H1 (cell line): ENCODE measurements at regions not wholly inside any gene's neighbourhood (a gene's known extent, or its start where the extent isn't known, plus 50 kb on each side); places are given as distances from the start of the nearest gene placed in this dataset.

Experiments
- CTCF ChIA-PET: fragments of 300-600 bp; sonication (Branson Sonifier 250); formaldehyde crosslinking; loops from one replicate; lab custom pipeline; 2021; ENCODE audit not compliant: partially characterized antibody; lab: Charles Lee
- POLR2A ChIA-PET: fragments of 300-600 bp; sonication (Branson Sonifier 250); formaldehyde crosslinking; loops from one replicate; lab custom pipeline; 2021; ENCODE audit warnings: inconsistent platforms; ENCODE audit not compliant: partially characterized antibody; lab: Charles Lee
- DNase-seq, 2 experiments: peaks; one replicate each; pipeline versions ENCODE4 v3.0.0 to v3.0.0-alpha.2; 2010 to 2022; ENCODE audit warnings: low spot score in 2 of 2, low read depth in 1 of 2, mixed read lengths in 1 of 2
- FAIRE-seq: peaks from 2 replicates; lab custom pipeline; 2011; peaks lifted over from hg19 to GRCh38; lab: Jason Lieb, UNC
- H2AFZ ChIP-seq: 2 replicates; pipeline ENCODE4 v1.8.1; 2012; ENCODE audit warnings: low read length, inconsistent platforms
- H2AK5ac ChIP-seq: 2 replicates; pipeline ENCODE4 v1.6.1; 2013; ENCODE audit warnings: low read depth, low read length
- H2BK120ac ChIP-seq: replicated peaks from 2 replicates; pipeline ENCODE3; 2013; ENCODE audit warnings: low read depth, low read length, inconsistent platforms
- H2BK12ac ChIP-seq: 2 replicates; pipeline ENCODE4 v1.6.1; 2013; ENCODE audit warnings: low read depth, low read length
- H2BK15ac ChIP-seq: 2 replicates; pipeline ENCODE4 v1.6.1; 2013; ENCODE audit warnings: low read length
- H2BK20ac ChIP-seq: 2 replicates; pipeline ENCODE4 v1.6.1; 2013; ENCODE audit warnings: low read length
- H2BK5ac ChIP-seq: 2 replicates; pipeline ENCODE4 v1.6.1; 2013; ENCODE audit warnings: low read depth, low read length
- H3K14ac ChIP-seq: 2 replicates; pipeline ENCODE4 v1.6.1; 2013; ENCODE audit warnings: inconsistent platforms; ENCODE audit not compliant: insufficient read length
- H3K18ac ChIP-seq: 2 replicates; pipeline ENCODE4 v1.6.1; 2013; ENCODE audit warnings: low read length; ENCODE audit errors: extremely low read depth
- H3K23ac ChIP-seq: 2 replicates; pipeline ENCODE4 v1.6.1; 2013; ENCODE audit warnings: inconsistent platforms; ENCODE audit not compliant: insufficient read length
- H3K23me2 ChIP-seq: 2 replicates; pipeline ENCODE4 v1.6.1; 2013; ENCODE audit warnings: low read depth, low read length
- H3K27ac ChIP-seq: 2 replicates; pipeline ENCODE4 v1.6.1; 2011; ENCODE audit warnings: low read depth, low read length, inconsistent platforms
- H3K27me3 ChIP-seq, 4 experiments: replicated peaks in 1 of 4; 1 replicate in 1 of 4; 2 replicates in 3 of 4; pipeline versions ENCODE4 v1.6.1 to v1.8.1; 2011 to 2013; ENCODE audit warnings: low read length in 3 of 4, mild to moderate bottlenecking in 3 of 4, inconsistent platforms in 2 of 4, mixed read lengths in 2 of 4, moderate library complexity in 1 of 4; ENCODE audit not compliant: control insufficient read depth in 3 of 4, insufficient read depth in 3 of 4; ENCODE audit errors: extremely low read depth in 1 of 4
- H3K36me3 ChIP-seq, 4 experiments: 2 replicates each; pipeline versions ENCODE4 v1.6.1 to v1.8.1; 2011 to 2013; ENCODE audit warnings: mild to moderate bottlenecking in 4 of 4, low read length in 3 of 4, moderate library complexity in 2 of 4, control low read depth in 1 of 4, inconsistent platforms in 1 of 4; ENCODE audit not compliant: insufficient read depth in 4 of 4, control insufficient read depth in 2 of 4
- H3K4ac ChIP-seq: replicated peaks from 2 replicates; pipeline ENCODE3; 2013; ENCODE audit warnings: low read length, low read depth, mixed read lengths, inconsistent platforms; ENCODE audit not compliant: insufficient read length
- H3K4me1 ChIP-seq, 4 experiments: replicated peaks in 1 of 4; 1 replicate in 1 of 4; 2 replicates in 3 of 4; pipeline versions ENCODE4 v1.6.1 to v1.8.1; 2011 to 2013; ENCODE audit warnings: low read length in 3 of 4, inconsistent platforms in 2 of 4, mixed read lengths in 1 of 4; ENCODE audit not compliant: insufficient read depth in 4 of 4, control insufficient read depth in 3 of 4
- H3K4me2 ChIP-seq, 2 experiments: 2 replicates each; pipeline versions ENCODE4 v1.6.1 to v1.8.1; 2011 to 2013; ENCODE audit warnings: low read depth in 2 of 2, low read length in 2 of 2, control low read depth in 1 of 2, inconsistent platforms in 1 of 2, mild to moderate bottlenecking in 1 of 2; ENCODE audit not compliant: insufficient read depth in 1 of 2
- H3K4me3 ChIP-seq, 4 experiments: fragments of 200-600, 300-600 bp in 1 of 4; sonication (generic), shearing (Covaris generic), sonication (Bioruptor Twin) in 1 of 4; 2 replicates each; pipeline versions ENCODE4 v1.5.1 to v1.8.1; 2011 to 2016; ENCODE audit warnings: low read length in 4 of 4, low read depth in 3 of 4, control low read depth in 2 of 4, inconsistent platforms in 2 of 4, mild to moderate bottlenecking in 2 of 4, mixed read lengths in 1 of 4, moderate library complexity in 1 of 4; ENCODE audit not compliant: insufficient read depth in 2 of 4; ENCODE audit errors: extremely low read depth in 1 of 4
- H3K56ac ChIP-seq: replicated peaks from 2 replicates; pipeline ENCODE3; 2013; ENCODE audit warnings: low read depth, mild to moderate bottlenecking, mixed read lengths, low read length, inconsistent platforms; ENCODE audit not compliant: insufficient read length
- H3K79me1 ChIP-seq: 2 replicates; pipeline ENCODE4 v1.6.1; 2013; ENCODE audit warnings: low read depth, low read length, control low read depth
- H3K79me2 ChIP-seq, 2 experiments: 2 replicates each; pipeline versions ENCODE4 v1.6.1 to v1.8.1; 2012 to 2013; ENCODE audit warnings: low read length in 2 of 2, mild to moderate bottlenecking in 2 of 2, inconsistent platforms in 1 of 2; ENCODE audit not compliant: insufficient read depth in 2 of 2, control insufficient read depth in 1 of 2
- H3K9ac ChIP-seq, 4 experiments: replicated peaks in 1 of 4; 1 replicate in 1 of 4; 2 replicates in 3 of 4; pipeline versions ENCODE4 v1.6.1 to v1.8.1; 2011 to 2013; ENCODE audit warnings: low read depth in 3 of 4, low read length in 3 of 4, control low read depth in 2 of 4, mild to moderate bottlenecking in 2 of 4, moderate library complexity in 2 of 4, inconsistent platforms in 1 of 4; ENCODE audit errors: extremely low read depth in 1 of 4
- H3K9me3 ChIP-seq, 2 experiments: 2 replicates each; pipeline versions ENCODE4 v1.6.1 to v1.8.1; 2012 to 2013; ENCODE audit warnings: mild to moderate bottlenecking in 2 of 2, moderate library complexity in 2 of 2, control low read depth in 1 of 2, inconsistent platforms in 1 of 2, low read depth in 1 of 2, low read length in 1 of 2, mixed read lengths in 1 of 2; ENCODE audit not compliant: insufficient read depth in 2 of 2
- H4K20me1 ChIP-seq, 2 experiments: replicated peaks in 1 of 2; 2 replicates each; pipeline versions ENCODE3 to v1.8.1; 2011 to 2013; ENCODE audit warnings: inconsistent platforms in 2 of 2, low read length in 2 of 2, mild to moderate bottlenecking in 1 of 2; ENCODE audit not compliant: insufficient read depth in 2 of 2, control insufficient read depth in 1 of 2
- H4K5ac ChIP-seq: 2 replicates; pipeline ENCODE4 v1.6.1; 2013; ENCODE audit warnings: low read length, low read depth, mixed read lengths, inconsistent platforms; ENCODE audit not compliant: insufficient read length
- H4K8ac ChIP-seq: 2 replicates; pipeline ENCODE4 v1.8.0; 2013; ENCODE audit warnings: mild to moderate bottlenecking, moderate library complexity, low read length, inconsistent platforms; ENCODE audit not compliant: insufficient read depth; ENCODE audit errors: extremely low read depth
- H4K91ac ChIP-seq: replicated peaks from 2 replicates; pipeline ENCODE3; 2013; ENCODE audit warnings: low read length, mixed read lengths, inconsistent platforms; ENCODE audit not compliant: insufficient read length
- ASH2L ChIP-seq: fragments of 200-600, 300-600 bp; sonication (generic); IDR thresholded peaks from one replicate; pipeline ENCODE4 v1.7.1; 2017; ENCODE audit warnings: low read length
- EP300 ChIP-seq, 2 experiments: IDR thresholded peaks; 1 replicate in 1 of 2; 2 replicates in 1 of 2; pipeline ENCODE4 v1.6.1; 2011 to 2012; ENCODE audit warnings: low read depth in 2 of 2, low read length in 2 of 2, mild to moderate bottlenecking in 2 of 2, borderline replicate concordance in 1 of 2, inconsistent platforms in 1 of 2, moderate library complexity in 1 of 2
- KDM1A ChIP-seq: fragments of 200-600, 300-600 bp; sonication (generic); IDR thresholded peaks from 2 replicates; pipeline ENCODE4 v1.7.1; 2016; ENCODE audit warnings: mild to moderate bottlenecking, low read length, borderline replicate concordance
- KDM5A ChIP-seq: fragments of 200-600 bp; IDR thresholded peaks from 2 replicates; pipeline ENCODE4 v1.7.1; 2012; ENCODE audit warnings: mild to moderate bottlenecking, low read length, inconsistent platforms, mixed read lengths
- NANOG ChIP-seq: IDR thresholded peaks from 2 replicates; pipeline ENCODE4 v1.6.1; 2011; ENCODE audit warnings: low read length, low read depth, mild to moderate bottlenecking, inconsistent platforms; ENCODE audit not compliant: insufficient read depth, poor library complexity, severe bottlenecking
- PHF8 ChIP-seq: fragments of 200-600 bp; sonication (generic); conservative IDR thresholded peaks from 2 replicates; pipeline ENCODE4 v1.7.1; 2012; ENCODE audit warnings: low read depth, mild to moderate bottlenecking, inconsistent platforms, low read length, moderate library complexity
- RFX5 ChIP-seq: IDR thresholded peaks from 2 replicates; pipeline ENCODE4 v1.6.1; 2011; ENCODE audit warnings: low read depth, low read length, improper control_type of control experiment, borderline replicate concordance
- SIRT6 ChIP-seq: IDR thresholded peaks from one replicate; pipeline ENCODE4 v1.7.1; 2012; ENCODE audit warnings: low read length, inconsistent platforms
- SUZ12 ChIP-seq: fragments of 200-600 bp; sonication (generic); IDR thresholded peaks from 2 replicates; pipeline ENCODE4 v1.6.1; 2012; ENCODE audit warnings: mild to moderate bottlenecking, inconsistent platforms, low read length, moderate library complexity, mixed read lengths
- TAF1 ChIP-seq: IDR thresholded peaks from 2 replicates; pipeline ENCODE4 v1.6.1; 2011; ENCODE audit warnings: mild to moderate bottlenecking, low read depth, low read length
- TAF7 ChIP-seq: optimal IDR thresholded peaks from 2 replicates; pipeline ENCODE3; 2011; ENCODE audit warnings: low read depth, mild to moderate bottlenecking, inconsistent platforms, low read length, moderate library complexity, borderline replicate concordance
- TEAD4 ChIP-seq: IDR thresholded peaks from 2 replicates; pipeline ENCODE4 v1.6.1; 2012; ENCODE audit warnings: low read depth, low read length, inconsistent platforms, mixed read lengths
- ZNF274 ChIP-seq: IDR thresholded peaks from 2 replicates; pipeline ENCODE4 v1.7.0; 2012; ENCODE audit warnings: low read length, borderline replicate concordance; ENCODE audit errors: extremely low read depth
- WGBS, 2 experiments: shearing (Covaris generic) in 1 of 2; methylation state at CpG; one replicate each; pipeline versions ENCODE4 v1.1.6 to v1.1.7; 2013 to 2015; ENCODE audit warnings: low lambda C conversion rate in 2 of 2, mixed read lengths in 2 of 2, inconsistent platforms in 1 of 2, low coverage in 1 of 2, missing lambda C conversion rate in 1 of 2; ENCODE audit not compliant: insufficient replicate concordance in 2 of 2, insufficient coverage in 1 of 2, insufficient read length in 1 of 2; ENCODE audit errors: extremely low coverage in 1 of 2, missing lambda C conversion rate in 1 of 2; 5-methylcytosine and 5-hydroxymethylcytosine counted together

- no peak overlapping the region for H2BK20ac ChIP-seq
- H3K9me3 ChIP-seq: no peaks in the 10 kb centered on the region
- H2AFZ ChIP-seq: no peak overlapping the region
- no peak overlapping the region for H3K4me2 ChIP-seq
- no peaks in the 10 kb centered on the region for H3K79me2 ChIP-seq
- no peak overlapping the region for H3K4me3 ChIP-seq
- no peaks in the 10 kb centered on the region for H3K36me3 ChIP-seq
- H3K23ac ChIP-seq: no peak overlapping the region
- H3K4me1 ChIP-seq: no peaks in the 10 kb centered on the region
- no peak overlapping the region for H2BK12ac ChIP-seq
- H2BK5ac ChIP-seq: no peak overlapping the region
- no peaks in the 10 kb centered on the region for H3K79me1 ChIP-seq
- H3K14ac ChIP-seq: no peak overlapping the region
- no peak overlapping the region for H3K27ac ChIP-seq
- ChIA-PET POLR2A (no interaction called here), CTCF (interaction anchor here (0.9 to 12.6 kb wide), 6 partner anchors 9 to 87 kb away, joined by 3 to 98 read pairs (median 7); no protein-coding TSS in a partner anchor)
- H3K18ac ChIP-seq: no peak overlapping the region
- no peak overlapping the region for H3K9ac ChIP-seq
- no peak overlapping the region for H2BK120ac ChIP-seq
- no peaks in the 10 kb centered on the region for H4K20me1 ChIP-seq
- DNase-seq (no peak), FAIRE-seq (no peak)
- H4K91ac ChIP-seq: no peak overlapping the region
- no peak overlapping the region for H3K4ac ChIP-seq
- 77% methylated on average over 13 of the region's 13 CpGs; no CpG with 5 or more reads in 1 of the 2 experiments for WGBS, 2 experiments
- no peak overlapping the region for H2AK5ac ChIP-seq
- H2BK15ac ChIP-seq: no peak overlapping the region
- no peaks in the 10 kb centered on the region; a peak in 1 of 7 replicates for H3K27me3 ChIP-seq
- H4K8ac ChIP-seq: no peak overlapping the region; the same call in 1 of the 2 replicates
- no peak overlapping the region for H4K5ac ChIP-seq
- H3K56ac ChIP-seq: no peak overlapping the region
- no peak for TF ChIP-seq ASH2L
- no peak for TF ChIP-seq SIRT6
- TF ChIP-seq TAF7: no peak
- no peak for TF ChIP-seq KDM5A
- TF ChIP-seq PHF8: no peak
- TF ChIP-seq EP300 (IDR thresholded peaks at IDR 0.05; ENCODE audit: borderline replicate concordance in 1 of 2, low read depth in 2 of 2, low read length in 2 of 2): no peak
- TF ChIP-seq TAF1: no peak
- no peak for TF ChIP-seq RFX5
- no peak for TF ChIP-seq NANOG
- no peak for TF ChIP-seq KDM1A
- no peak for TF ChIP-seq ZNF274
- no peak for TF ChIP-seq TEAD4
- no peak for TF ChIP-seq SUZ12
- H3K23me2 ChIP-seq: no peaks in the 10 kb centered on the region
Observed at GRCh38 chr15:31464216-31465082, 137.8 kb downstream of the KLF13 start.
